Neural progenitor cell (in vitro differentiated cells): ENCODE measurements at regions not wholly inside any gene's neighbourhood (a gene's known extent, or its start where the extent isn't known, plus 50 kb on each side); places are given as distances from the start of the nearest gene placed in this dataset.

ENCODE experiments used
- DNase-seq: peaks from one replicate; pipeline ENCODE4 v3.0.0-alpha.2; 2016; ENCODE audit warnings: low spot score
- H2AFZ ChIP-seq: fragments of 200-600 bp; sonication (generic); replicated peaks from 2 replicates; pipeline ENCODE4 v1.6.1; 2016; ENCODE audit warnings: antibody characterized with exemption
- H3F3A ChIP-seq: fragments of 200-600 bp; sonication (generic); 2 replicates; pipeline ENCODE4 v1.6.1; 2016; ENCODE audit warnings: antibody characterized with exemption, low read depth
- H3K27ac ChIP-seq: fragments of 200-600 bp; sonication (generic); 2 replicates; pipeline ENCODE4 v1.5.1; 2016; ENCODE audit warnings: mild to moderate bottlenecking
- H3K27me3 ChIP-seq: fragments of 200-600 bp; sonication (generic); 2 replicates; pipeline ENCODE4 v1.6.1; 2016; ENCODE audit warnings: mild to moderate bottlenecking, moderate library complexity
- H3K36me3 ChIP-seq: fragments of 200-600 bp; sonication (generic); 2 replicates; pipeline ENCODE4 v1.5.1; 2016
- H3K4me1 ChIP-seq: fragments of 200-600 bp; sonication (generic); 2 replicates; pipeline ENCODE4 v1.6.1; 2016; ENCODE audit warnings: mixed run types
- H3K4me2 ChIP-seq: fragments of 200-600 bp; sonication (generic); 2 replicates; pipeline ENCODE4 v1.6.1; 2016
- H3K4me3 ChIP-seq: fragments of 200-600 bp; sonication (generic); 2 replicates; pipeline ENCODE4 v1.5.1; 2016
- H3K79me2 ChIP-seq: fragments of 200-600 bp; sonication (generic); 2 replicates; pipeline ENCODE4 v1.6.1; 2016; ENCODE audit warnings: low read depth
- H3K9ac ChIP-seq: fragments of 200-600 bp; sonication (generic); 2 replicates; pipeline ENCODE4 v1.6.1; 2016
- H3K9me3 ChIP-seq: fragments of 200-600 bp; sonication (generic); 2 replicates; pipeline ENCODE4 v1.5.1; 2016; ENCODE audit warnings: low read depth
- H4K20me1 ChIP-seq: fragments of 200-600 bp; sonication (generic); 2 replicates; pipeline ENCODE4 v1.6.1; 2016; ENCODE audit warnings: low read depth
- H3K27ac Mint-ChIP-seq: 3 replicates; pipeline ENCODE4 v1.8.0; 2021; ENCODE audit warnings: mixed read lengths
- H3K27me3 Mint-ChIP-seq: 2 replicates; pipeline ENCODE4 v1.8.0; 2022; ENCODE audit warnings: low read depth, mild to moderate bottlenecking, inconsistent platforms, moderate library complexity, mixed read lengths; ENCODE audit not compliant: insufficient read depth
- H3K36me3 Mint-ChIP-seq: 3 replicates; pipeline ENCODE4 v1.8.0; 2021; ENCODE audit warnings: mixed read lengths
- H3K4me1 Mint-ChIP-seq: 3 replicates; pipeline ENCODE4 v1.8.0; 2021; ENCODE audit warnings: mixed read lengths
- H3K4me3 Mint-ChIP-seq: 3 replicates; pipeline ENCODE4 v1.8.0; 2021; ENCODE audit warnings: mild to moderate bottlenecking, moderate library complexity, mixed read lengths
- H3K9me3 Mint-ChIP-seq: 3 replicates; pipeline ENCODE4 v1.8.0; 2020; ENCODE audit warnings: mixed read lengths
- CTCF ChIP-seq: fragments of 200-600 bp; sonication (generic); IDR thresholded peaks from 2 replicates; pipeline ENCODE4 v1.5.1; 2017; ENCODE audit warnings: antibody characterized with exemption, mild to moderate bottlenecking
- EZH2 ChIP-seq: fragments of 200-600 bp; sonication (generic); IDR thresholded peaks from 2 replicates; pipeline ENCODE4 v1.6.1; 2017; ENCODE audit warnings: antibody characterized with exemption, mild to moderate bottlenecking, moderate library complexity
- EZH2phosphoT487 ChIP-seq: fragments of 200-600 bp; sonication (generic); IDR thresholded peaks from 2 replicates; pipeline ENCODE4 v1.6.1; 2017; ENCODE audit warnings: antibody characterized with exemption

GRCh38 chr1:219988387-219988786, 57.9 kb downstream of the EPRS1 start:
- H3K27me3 Mint-ChIP-seq = no peaks in the 10 kb centered on the region
- H3K9me3 Mint-ChIP-seq = no peaks in the 10 kb centered on the region
- Histone ChIP-seq H3F3A (peaks cover 9% of the 10 kb centered on the region), H3K4me2 (no peak overlapping the region), H2AFZ (no peak overlapping the region), H3K4me1 (no peaks in the 10 kb centered on the region), H4K20me1 (no peaks in the 10 kb centered on the region), H3K9me3 (no peaks in the 10 kb centered on the region), H3K27me3 (no peaks in the 10 kb centered on the region), H3K9ac (no peak overlapping the region), H3K36me3 (peaks cover 9% of the 10 kb centered on the region), H3K79me2 (no peaks in the 10 kb centered on the region), H3K4me3 (no peak overlapping the region), H3K27ac (no peak overlapping the region)
- no peak overlapping the region for H3K27ac Mint-ChIP-seq
- no peaks in the 10 kb centered on the region for H3K4me1 Mint-ChIP-seq
- no peak overlapping the region for H3K4me3 Mint-ChIP-seq
- no peak for DNase-seq
- H3K36me3 Mint-ChIP-seq = peaks cover 11% of the 10 kb centered on the region
- TF ChIP-seq EZH2phosphoT487 = no peak

DNA sequence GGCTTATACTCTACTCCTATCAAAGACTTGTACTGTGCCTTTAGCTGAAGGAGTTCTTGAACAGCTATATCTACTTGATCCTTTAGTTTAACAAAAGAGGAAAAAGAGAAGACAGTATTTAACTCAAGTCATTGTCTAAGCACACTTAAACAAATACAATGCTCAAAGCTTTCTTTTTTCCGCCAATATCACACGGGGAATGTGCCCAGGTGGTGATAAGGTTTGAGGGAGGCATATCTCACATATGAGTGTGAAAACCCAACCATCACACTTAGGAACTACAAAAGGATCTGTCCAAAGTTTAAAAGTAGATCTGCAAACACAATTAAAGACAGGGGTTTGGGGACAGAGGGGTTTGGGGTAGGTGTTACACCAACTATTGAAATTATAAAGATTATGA, 59.0 kb upstream of the SLC30A10 start:
- H4K20me1 ChIP-seq = no peaks in the 10 kb centered on the region
- no peak overlapping the region for H2AFZ ChIP-seq
- Mint-ChIP-seq H3K9me3 (no peaks in the 10 kb centered on the region), H3K4me1 (no peaks in the 10 kb centered on the region), H3K4me3 (no peak overlapping the region), H3K27me3 (no peaks in the 10 kb centered on the region), H3K27ac (no peak overlapping the region), H3K36me3 (peaks cover 11% of the 10 kb centered on the region)
- H3K4me3 ChIP-seq = no peak overlapping the region
- no peak overlapping the region for H3K4me2 ChIP-seq
- TF ChIP-seq CTCF (no peak), EZH2 (no peak), EZH2phosphoT487 (no peak)
- peaks cover 9% of the 10 kb centered on the region for H3F3A ChIP-seq
- H3K36me3 ChIP-seq = peaks cover 13% of the 10 kb centered on the region
- no peaks in the 10 kb centered on the region for H3K79me2 ChIP-seq
- no peak overlapping the region for H3K9ac ChIP-seq
- H3K27ac ChIP-seq = no peak overlapping the region
- H3K9me3 ChIP-seq = no peaks in the 10 kb centered on the region
- no peak for DNase-seq
- H3K4me1 ChIP-seq = no peaks in the 10 kb centered on the region
- no peaks in the 10 kb centered on the region for H3K27me3 ChIP-seq

DNA sequence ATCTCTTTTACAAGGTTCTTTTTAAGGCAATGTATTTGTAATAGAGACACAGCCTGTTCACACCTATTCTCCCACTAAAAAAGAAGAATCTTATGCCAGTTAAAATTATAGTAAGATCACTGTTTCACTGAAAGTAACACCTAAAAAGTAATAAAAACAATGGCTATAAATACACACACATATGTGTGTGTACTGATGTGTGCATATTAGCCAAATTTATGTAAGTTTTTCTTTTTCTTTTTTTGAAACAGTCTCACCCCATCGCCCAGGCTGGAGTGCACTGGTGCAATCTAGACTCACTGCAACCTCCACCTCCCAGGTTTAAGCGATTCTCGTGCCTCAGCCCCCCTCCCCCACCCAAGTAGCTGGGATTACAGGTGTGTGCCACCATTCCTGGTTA, 56.8 kb upstream of the SLC30A10 start:
- Histone ChIP-seq H2AFZ (no peak overlapping the region), H3K27me3 (no peaks in the 10 kb centered on the region), H3K27ac (no peak overlapping the region), H3F3A (no peaks in the 10 kb centered on the region), H3K4me1 (no peaks in the 10 kb centered on the region), H4K20me1 (no peaks in the 10 kb centered on the region), H3K36me3 (peaks cover 13% of the 10 kb centered on the region), H3K4me3 (no peak overlapping the region), H3K4me2 (no peak overlapping the region), H3K9me3 (no peaks in the 10 kb centered on the region), H3K79me2 (no peaks in the 10 kb centered on the region), H3K9ac (no peak overlapping the region)
- H3K4me1 Mint-ChIP-seq = no peaks in the 10 kb centered on the region
- no peaks in the 10 kb centered on the region for H3K27me3 Mint-ChIP-seq
- peaks cover 11% of the 10 kb centered on the region for H3K36me3 Mint-ChIP-seq
- TF ChIP-seq EZH2phosphoT487 = no peak
- TF ChIP-seq CTCF = no peak
- no peak for TF ChIP-seq EZH2
- no peak overlapping the region for H3K4me3 Mint-ChIP-seq
- H3K27ac Mint-ChIP-seq = no peak overlapping the region
- H3K9me3 Mint-ChIP-seq = no peaks in the 10 kb centered on the region
- no peak for DNase-seq
